Stimulated activated CD8-positive, alpha-beta memory T cell treated with anti-CD3 and anti-CD28 coated beads, Interleukin-4, amount 100 ng/mL, for 1 hour (primary cell): ENCODE measurements at regions not wholly inside any gene's neighbourhood (a gene's known extent, or its start where the extent isn't known, plus 50 kb on each side); places are given as distances from the start of the nearest gene placed in this dataset.

ENCODE experiments used
- DNase-seq, 2 donors: peaks; one replicate each; pipeline ENCODE4 v3.0.0-alpha.2; 2020; ENCODE audit warnings: low read depth in 2 of 2, low spot score in 1 of 2

DNA sequence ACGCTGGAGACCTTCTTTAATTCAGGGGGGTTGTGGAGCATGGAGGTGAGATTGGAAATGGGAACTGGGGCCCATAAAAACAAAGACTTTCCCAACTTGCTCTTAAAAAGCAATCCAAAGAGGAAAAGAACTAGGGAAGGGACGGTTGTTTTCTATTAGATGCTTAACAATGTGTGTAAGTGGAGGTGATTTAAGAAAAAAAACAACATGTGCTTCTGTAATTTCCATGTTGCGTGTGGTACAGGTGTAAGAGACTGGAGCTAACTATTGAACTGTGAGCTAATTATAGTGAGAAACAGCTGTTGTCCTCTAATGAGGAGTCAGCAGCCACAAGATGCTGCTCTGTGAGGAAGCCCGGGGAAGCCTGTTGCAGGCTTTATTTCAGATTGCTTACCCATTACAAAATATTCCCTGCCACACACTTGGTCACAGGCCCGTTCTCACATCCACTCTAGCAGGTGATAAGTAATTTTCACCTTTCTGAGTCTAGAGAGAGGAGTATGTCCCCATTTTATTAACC lies 280.6 kb upstream of the PARD3B start:
- DNase-seq, result no peak

GRCh38 chr2:204265681-204266181 lies 279.5 kb upstream of the PARD3B start:
- DNase-seq, result no peak

DNA sequence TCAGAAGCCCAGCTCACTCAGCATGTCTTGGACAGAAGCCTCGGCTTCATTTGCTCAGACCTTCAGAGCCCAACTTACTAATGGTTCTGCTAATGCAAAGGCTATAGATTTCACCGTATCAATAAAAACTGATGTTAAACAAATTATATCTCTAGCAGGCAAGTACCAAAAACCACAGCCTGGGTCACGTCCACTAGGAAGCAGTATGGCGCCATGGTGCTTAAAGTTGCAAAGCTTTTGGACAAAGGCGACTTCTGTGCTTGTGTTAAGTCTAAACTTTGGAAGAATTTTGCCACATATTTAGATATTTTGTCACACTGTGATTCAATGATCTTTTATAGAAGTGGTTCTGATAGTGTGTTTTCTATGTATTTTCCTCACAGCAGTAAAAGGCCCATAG lies 276.8 kb upstream of the PARD3B start:
- no peak for DNase-seq

DNA sequence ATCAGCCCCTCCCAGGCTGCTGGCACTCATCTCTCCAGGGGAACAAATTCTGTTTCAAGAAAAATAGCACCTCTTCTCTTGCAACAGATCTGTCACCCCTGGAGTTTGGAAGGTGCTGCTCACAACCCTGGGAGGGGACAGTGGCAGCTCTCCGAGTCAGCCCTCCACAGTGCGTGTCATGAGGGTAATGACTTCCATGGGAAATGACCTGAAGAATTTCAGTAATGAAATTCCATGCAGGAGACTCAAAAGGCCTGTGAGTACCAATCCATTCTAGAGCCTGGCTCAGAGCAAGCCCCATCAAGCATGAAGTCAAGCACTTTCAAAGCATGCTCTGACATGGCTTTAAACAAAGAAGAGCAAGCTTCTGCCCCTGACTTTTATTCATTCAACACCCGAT lies 276.3 kb upstream of the PARD3B start:
- DNase-seq, result no peak

GRCh38 chr2:204272089-204272488 lies 273.2 kb upstream of the PARD3B start:
- DNase-seq, result no peak

DNA sequence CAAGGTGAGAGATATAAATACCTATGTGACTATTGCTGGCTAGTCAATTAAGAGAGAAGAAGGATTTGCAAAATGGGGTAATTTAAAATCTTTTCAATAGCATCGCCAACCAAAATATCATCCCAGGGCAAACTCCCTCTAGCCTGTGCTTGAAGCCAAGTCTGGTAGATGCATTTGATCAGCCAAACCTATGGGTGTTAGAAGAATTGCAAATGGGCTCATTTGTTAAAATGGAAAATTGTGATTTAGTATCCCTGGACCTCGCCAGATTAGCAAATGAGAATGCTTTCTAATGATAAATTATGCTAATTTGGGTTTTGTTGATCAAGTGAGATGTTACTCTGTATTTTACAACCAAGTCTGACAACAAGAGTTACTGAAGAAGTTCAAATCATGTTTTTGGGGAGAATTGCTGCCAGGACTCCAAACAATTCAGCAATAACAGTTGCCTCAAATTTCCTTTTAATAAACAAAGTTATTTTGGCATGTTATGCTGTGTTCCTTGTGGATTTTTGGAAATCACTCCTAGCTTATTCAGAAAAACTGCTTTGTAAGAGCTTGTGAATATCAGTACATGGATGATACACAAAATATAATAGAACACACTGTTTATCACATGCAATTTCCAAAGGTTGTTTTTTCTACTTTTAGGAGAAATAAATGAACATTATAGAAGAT lies 272.5 kb upstream of the PARD3B start:
- DNase-seq, result no peak

DNA sequence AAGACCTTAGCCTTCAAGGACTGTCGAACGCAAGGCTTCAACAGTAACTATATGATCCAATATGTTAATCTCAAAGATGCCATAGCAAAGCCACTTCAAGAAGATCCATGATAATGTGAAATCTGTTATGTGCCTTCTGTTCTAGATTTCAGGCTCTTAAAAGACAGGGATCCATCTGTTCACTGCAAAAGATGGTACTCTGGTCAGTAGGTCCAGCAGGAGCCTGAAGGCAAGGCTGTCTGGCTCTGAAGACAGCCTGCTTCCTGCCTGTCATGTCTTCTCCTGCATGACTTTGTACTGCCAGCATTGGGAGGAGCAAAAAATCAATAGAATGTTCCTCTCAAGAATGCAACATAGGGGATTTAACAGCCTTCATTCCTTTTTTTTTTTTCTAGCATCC lies 270.8 kb upstream of the PARD3B start:
- DNase-seq, result no peak

GRCh38 chr2:204274991-204275390 lies 270.3 kb upstream of the PARD3B start:
- no peak for DNase-seq

GRCh38 chr2:204277226-204277625 lies 268.0 kb upstream of the PARD3B start:
- DNase-seq, result no peak

DNA sequence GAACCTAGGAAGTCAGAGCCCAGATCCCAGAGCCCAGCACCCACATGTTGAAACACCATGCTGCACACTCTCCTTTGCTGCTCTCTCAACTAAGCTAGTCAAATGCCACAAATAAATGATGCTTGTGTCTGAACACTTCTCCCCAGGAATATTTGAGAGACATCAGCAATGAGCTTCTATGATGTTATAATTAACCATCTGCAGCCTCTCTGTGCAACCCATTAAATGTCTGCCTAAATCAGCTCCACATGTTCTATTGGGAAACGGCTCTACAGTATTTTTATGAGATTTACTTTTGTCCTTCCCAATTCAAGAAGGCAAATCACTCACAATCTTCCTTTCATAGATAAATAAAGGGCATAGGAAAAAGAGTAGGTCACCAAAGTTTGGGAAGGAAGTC lies 266.8 kb upstream of the PARD3B start:
- DNase-seq, result no peak

DNA sequence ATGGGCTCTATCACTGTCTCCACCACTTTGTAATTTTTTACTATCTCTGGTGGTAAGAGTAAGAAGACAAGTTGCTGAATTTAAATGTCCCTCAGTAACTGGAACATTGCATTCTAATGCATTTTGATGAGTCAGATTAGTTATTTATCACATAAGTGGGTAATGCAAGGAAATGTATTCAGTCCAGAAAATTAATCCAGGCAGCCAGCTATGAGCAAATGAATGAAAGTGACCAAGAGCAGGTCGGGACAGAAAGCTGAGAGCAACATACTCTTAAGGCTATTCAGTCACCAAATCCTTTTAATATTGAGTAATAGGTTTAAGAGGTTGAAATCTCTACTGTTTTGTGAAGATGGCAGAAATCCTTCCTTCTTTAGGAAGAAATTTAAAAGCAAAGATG lies 265.5 kb upstream of the PARD3B start:
- no peak for DNase-seq

- DNase-seq, result no peak
Observed at GRCh38 chr2:204280262-204280668, 265.0 kb upstream of the PARD3B start.

DNA sequence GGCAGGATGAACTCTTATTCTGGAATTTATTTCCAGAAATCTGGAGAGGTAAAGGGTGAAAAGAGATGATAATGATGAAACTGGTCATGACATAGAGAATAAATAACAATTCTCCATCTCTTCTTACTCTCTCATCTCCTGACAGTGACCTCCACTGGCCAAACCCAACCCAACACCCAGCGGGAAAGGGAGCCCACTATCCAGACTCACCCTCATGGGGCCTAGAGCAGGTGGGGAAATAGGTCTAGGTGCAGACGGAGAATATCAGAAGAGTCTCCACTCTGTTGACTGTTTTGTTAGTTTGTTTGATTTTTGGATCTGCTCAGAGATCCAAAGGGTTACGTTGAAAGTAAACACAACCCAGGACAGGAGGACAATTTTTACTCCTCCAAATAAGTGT lies 263.2 kb upstream of the PARD3B start:
- DNase-seq, result no peak

GRCh38 chr2:204282525-204282924 lies 262.8 kb upstream of the PARD3B start:
- no peak for DNase-seq

DNA sequence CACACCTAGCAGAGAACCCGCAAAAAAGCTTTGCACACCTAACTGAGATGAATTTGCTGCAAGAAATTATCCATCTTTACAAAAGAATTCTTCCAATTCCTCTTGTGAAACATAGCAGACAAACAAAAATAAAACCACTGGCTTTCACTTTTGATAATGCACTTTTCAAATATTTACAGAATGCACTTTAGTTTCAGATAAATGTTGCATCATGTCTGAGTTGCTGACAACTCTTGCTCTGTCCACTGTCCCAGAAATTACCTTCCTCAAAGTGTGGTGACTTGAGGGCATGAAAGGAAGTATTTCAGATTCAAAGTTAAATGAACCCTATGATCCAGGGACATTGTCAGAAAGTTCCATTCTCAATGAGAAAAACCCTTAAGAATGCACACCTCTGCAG lies 256.2 kb upstream of the PARD3B start:
- DNase-seq, result no peak

GRCh38 chr2:204292439-204292838 lies 252.8 kb upstream of the PARD3B start:
- DNase-seq, result no peak

DNA sequence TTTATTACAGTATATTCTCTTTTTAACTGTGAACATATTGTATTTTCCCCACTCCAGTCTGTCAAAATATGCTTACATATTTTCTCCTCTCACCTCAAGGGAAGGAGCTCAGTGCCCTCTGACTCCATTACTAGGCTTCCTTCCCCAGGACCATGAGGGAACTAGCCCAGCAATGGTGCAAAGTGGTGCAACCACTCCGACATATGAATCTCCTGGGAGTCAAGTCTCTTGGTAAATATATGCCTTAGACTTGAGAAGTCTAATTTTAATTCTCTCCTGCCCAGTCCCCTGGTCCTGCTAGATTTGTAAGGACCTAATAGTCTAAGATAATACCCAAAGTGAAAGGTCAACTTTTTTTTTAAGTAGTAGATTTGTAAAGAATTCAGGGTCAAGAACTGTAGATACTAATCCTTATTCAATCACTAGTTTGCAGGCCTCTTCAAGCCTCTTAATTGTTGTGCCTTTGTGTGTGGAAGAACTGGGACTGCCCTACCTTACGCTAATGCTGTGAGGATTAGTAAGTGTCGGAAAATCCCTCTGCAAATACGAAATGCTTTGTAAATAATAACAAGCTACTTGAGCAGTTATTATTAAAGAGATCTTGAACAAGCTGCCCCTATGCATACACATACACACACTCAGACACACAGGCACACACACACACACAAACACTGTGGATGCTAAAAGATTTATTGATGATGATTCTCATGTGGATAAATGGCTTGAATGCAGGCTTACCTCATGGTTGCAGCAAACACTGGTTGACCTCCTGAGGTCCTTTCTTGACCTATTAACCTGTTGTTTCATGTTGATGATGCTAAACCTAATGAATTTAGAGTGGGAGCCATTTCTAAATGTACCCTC lies 251.2 kb upstream of the PARD3B start:
- no peak for DNase-seq

DNA sequence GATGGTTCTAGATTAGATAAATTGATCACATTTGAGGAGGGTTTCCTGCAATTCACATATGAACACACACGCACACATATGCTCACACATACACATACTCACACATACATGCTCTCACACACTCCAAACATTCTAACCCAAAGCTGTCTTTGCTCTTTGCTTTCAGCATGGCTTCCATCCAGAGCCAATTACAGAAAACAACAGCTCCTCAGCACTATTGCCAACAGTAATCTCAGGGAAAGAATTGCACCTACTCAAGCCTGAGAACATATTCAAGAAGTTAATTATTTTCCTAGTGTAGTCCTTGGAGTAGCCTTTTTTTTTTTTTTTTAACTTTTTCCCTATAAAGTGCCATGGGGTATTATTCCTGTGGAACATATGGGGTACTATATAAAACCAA lies 246.9 kb upstream of the PARD3B start:
- no peak for DNase-seq

DNA sequence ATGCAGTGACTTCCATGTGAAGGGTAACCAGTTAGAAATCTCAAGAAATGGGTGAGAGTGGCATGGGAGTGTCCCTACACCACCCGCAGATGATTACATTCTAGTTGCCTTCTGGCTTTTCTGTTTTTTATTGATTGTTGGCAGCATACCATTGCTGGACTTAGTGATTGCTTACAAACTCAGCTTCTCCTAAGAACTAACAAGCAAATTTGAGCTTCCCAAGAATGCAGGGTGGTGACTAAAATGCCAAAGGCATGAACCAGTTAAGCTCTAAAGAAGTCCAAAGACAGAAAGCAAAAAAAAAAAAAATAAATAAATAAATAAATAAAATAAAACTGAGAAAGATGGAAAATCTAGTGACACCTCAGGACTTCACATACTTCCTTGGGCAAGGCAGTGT lies 245.5 kb upstream of the PARD3B start:
- DNase-seq, result no peak

- no peak for DNase-seq
Observed at GRCh38 chr2:204306667-204307066, 238.6 kb upstream of the PARD3B start.

DNA sequence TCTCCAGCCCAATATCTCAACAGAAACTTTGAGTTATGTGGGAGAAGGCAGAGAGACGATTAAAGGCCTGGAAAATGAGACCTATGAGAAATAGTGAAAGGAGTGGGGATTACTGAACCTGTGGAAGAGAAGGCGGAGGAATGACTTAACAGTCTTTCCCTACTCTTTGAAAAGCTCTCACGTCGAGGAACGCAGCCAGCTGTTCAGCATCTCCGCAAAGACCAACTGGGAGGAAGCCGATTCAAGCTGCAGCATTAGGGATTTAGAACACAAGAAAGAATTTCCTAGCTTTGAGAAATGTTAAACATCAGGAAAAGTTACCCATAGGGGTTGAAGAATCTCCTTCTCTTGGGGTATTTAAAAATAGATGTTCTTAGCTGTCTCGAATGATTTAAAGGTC lies 233.2 kb upstream of the PARD3B start:
- no peak for DNase-seq

DNA sequence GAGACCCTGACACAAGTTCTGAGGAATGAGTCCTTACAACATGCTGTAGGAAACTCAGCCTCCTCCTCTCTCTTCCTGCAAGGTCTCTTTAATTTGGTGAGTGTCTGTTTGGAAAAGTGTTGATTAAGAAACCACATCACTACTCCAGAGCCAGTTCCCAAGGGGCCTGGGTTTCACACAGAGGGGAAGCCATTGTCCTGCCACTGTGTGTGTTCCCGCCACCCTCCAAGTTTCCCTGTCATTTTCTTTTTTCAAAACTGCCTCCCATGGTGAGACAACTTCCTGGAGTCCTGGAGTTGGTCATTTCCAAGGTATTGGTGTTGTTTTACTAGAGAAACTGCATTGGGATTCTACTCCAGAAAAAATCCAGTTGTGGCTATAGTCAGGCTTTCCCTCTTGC lies 232.0 kb upstream of the PARD3B start:
- DNase-seq, result no peak
